GM19043 (cell line): ENCODE measurements at regions not wholly inside any gene's neighbourhood (a gene's known extent, or its start where the extent isn't known, plus 50 kb on each side); places are given as distances from the start of the nearest gene placed in this dataset.

Experiments used
- ATAC-seq: cut with Tn5 transposase; IDR thresholded peaks from one replicate; pipeline ENCODE4 v1.9.1; 2021; ENCODE audit warnings: low read depth; ENCODE audit not compliant: unreplicated experiment

GRCh38 chr4:108372681-108373080, 203.9 kb upstream of the LEF1 start:
- no peak for ATAC-seq

- no peak for ATAC-seq
Observed at GRCh38 chr4:108371282-108371681, 202.6 kb upstream of the LEF1 start.

- no peak for ATAC-seq
Observed at GRCh38 chr4:108370291-108371141, 201.8 kb upstream of the LEF1 start.

- no peak for ATAC-seq
Observed at GRCh38 chr4:108369035-108369655, 200.4 kb upstream of the LEF1 start.

- no peak for ATAC-seq
Observed at GRCh38 chr4:108367751-108368150, 199.0 kb upstream of the LEF1 start.

- ATAC-seq = no peak
Observed at GRCh38 chr4:108366716-108367115, 198.0 kb upstream of the LEF1 start.

- ATAC-seq = no peak
Observed at GRCh38 chr4:108365551-108365950, 196.8 kb upstream of the LEF1 start.

GRCh38 chr4:108361886-108362285, 193.2 kb upstream of the LEF1 start:
- no peak for ATAC-seq

GRCh38 chr4:108361446-108361820, 192.7 kb upstream of the LEF1 start:
- ATAC-seq = no peak

- no peak for ATAC-seq
Observed at GRCh38 chr4:108360754-108361445, 192.2 kb upstream of the LEF1 start.

GRCh38 chr4:108359986-108360681, 191.4 kb upstream of the LEF1 start:
- ATAC-seq = no peak

GRCh38 chr4:108359130-108359985, 190.6 kb upstream of the LEF1 start:
- ATAC-seq = no peak

GRCh38 chr4:108355902-108356535, 187.3 kb upstream of the LEF1 start:
- ATAC-seq = no peak

- ATAC-seq = no peak
Observed at GRCh38 chr4:108355186-108355901, 186.6 kb upstream of the LEF1 start.

- no peak for ATAC-seq
Observed at GRCh38 chr4:108352664-108353308, 184.1 kb upstream of the LEF1 start.

GRCh38 chr4:108351791-108352190, 183.1 kb upstream of the LEF1 start:
- no peak for ATAC-seq

GRCh38 chr4:108350332-108350731, 181.6 kb upstream of the LEF1 start:
- ATAC-seq = no peak

- no peak for ATAC-seq
Observed at GRCh38 chr4:108346818-108347210, 178.1 kb upstream of the LEF1 start.
